Neural crest cell (in vitro differentiated cells): ENCODE measurements at regions not wholly inside any gene's neighbourhood (a gene's known extent, or its start where the extent isn't known, plus 50 kb on each side); places are given as distances from the start of the nearest gene placed in this dataset.

Experiments
- DNase-seq: peaks from one replicate; pipeline ENCODE4 v3.0.0; 2021; ENCODE audit warnings: low read depth, mixed read lengths, low spot score
- H3K27ac Mint-ChIP-seq: one replicate; pipeline ENCODE4 v1.8.0; 2021; ENCODE audit warnings: mild to moderate bottlenecking, mixed read lengths; ENCODE audit not compliant: unreplicated experiment
- H3K27me3 Mint-ChIP-seq: 2 replicates; pipeline ENCODE4 v1.8.0; 2021; ENCODE audit warnings: low read depth, mild to moderate bottlenecking, mixed read lengths
- H3K36me3 Mint-ChIP-seq: 2 replicates; pipeline ENCODE4 v1.8.0; 2021; ENCODE audit warnings: low read depth, mild to moderate bottlenecking, mixed read lengths
- H3K4me1 Mint-ChIP-seq: 2 replicates; pipeline ENCODE4 v1.8.0; 2021; ENCODE audit warnings: mixed read lengths
- H3K4me3 Mint-ChIP-seq: one replicate; pipeline ENCODE4 v1.8.0; 2021; ENCODE audit warnings: mild to moderate bottlenecking, mixed read lengths
- H3K9me3 Mint-ChIP-seq: 2 replicates; pipeline ENCODE4 v1.8.0; 2021; ENCODE audit warnings: mixed read lengths
- CTCF ChIP-seq: fragments of 200-600 bp; sonication (generic); conservative IDR thresholded peaks from 2 replicates; pipeline ENCODE4 v1.5.0; 2021; ENCODE audit warnings: antibody characterized with exemption, mild to moderate bottlenecking

- no peak overlapping the region for H3K4me3 Mint-ChIP-seq
- peaks cover 2% of the 10 kb centered on the region for H3K36me3 Mint-ChIP-seq
- no peak for TF ChIP-seq CTCF
- peaks cover 6% of the 10 kb centered on the region for H3K4me1 Mint-ChIP-seq
- H3K27ac Mint-ChIP-seq, result no peak overlapping the region
- no peak for DNase-seq
- peaks cover 10% of the 10 kb centered on the region for H3K9me3 Mint-ChIP-seq
- H3K27me3 Mint-ChIP-seq, result peaks cover 2% of the 10 kb centered on the region
Observed at GRCh38 chrX:103149652-103150051, 56.7 kb upstream of the NXF3 start.

- Mint-ChIP-seq H3K4me3 (no peak overlapping the region), H3K27ac (no peak overlapping the region), H3K27me3 (peaks cover 3% of the 10 kb centered on the region), H3K4me1 (peaks cover 6% of the 10 kb centered on the region), H3K36me3 (peaks cover 2% of the 10 kb centered on the region), H3K9me3 (peaks cover 11% of the 10 kb centered on the region)
- TF ChIP-seq CTCF, result no peak
- DNase-seq, result no peak
Observed at GRCh38 chrX:103148075-103148474, 55.1 kb upstream of the NXF3 start.
